ENCODE measurements at regions not wholly inside any gene's neighbourhood (a gene's known extent, or its start where the extent isn't known, plus 50 kb on each side); places are given as distances from the start of the nearest gene placed in this dataset.

- TF ChIP-seq, protein P1, sequence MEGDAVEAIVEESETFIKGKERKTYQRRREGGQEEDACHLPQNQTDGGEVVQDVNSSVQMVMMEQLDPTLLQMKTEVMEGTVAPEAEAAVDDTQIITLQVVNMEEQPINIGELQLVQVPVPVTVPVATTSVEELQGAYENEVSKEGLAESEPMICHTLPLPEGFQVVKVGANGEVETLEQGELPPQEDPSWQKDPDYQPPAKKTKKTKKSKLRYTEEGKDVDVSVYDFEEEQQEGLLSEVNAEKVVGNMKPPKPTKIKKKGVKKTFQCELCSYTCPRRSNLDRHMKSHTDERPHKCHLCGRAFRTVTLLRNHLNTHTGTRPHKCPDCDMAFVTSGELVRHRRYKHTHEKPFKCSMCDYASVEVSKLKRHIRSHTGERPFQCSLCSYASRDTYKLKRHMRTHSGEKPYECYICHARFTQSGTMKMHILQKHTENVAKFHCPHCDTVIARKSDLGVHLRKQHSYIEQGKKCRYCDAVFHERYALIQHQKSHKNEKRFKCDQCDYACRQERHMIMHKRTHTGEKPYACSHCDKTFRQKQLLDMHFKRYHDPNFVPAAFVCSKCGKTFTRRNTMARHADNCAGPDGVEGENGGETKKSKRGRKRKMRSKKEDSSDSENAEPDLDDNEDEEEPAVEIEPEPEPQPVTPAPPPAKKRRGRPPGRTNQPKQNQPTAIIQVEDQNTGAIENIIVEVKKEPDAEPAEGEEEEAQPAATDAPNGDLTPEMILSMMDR (conservative IDR thresholded peaks at IDR 0.05; ENCODE audit: low read depth, low read length) = no peak
- DNase-seq (ENCODE audit: low read depth) = no peak
These were observed 1259.8 kb downstream of the PCDH7 start for GRCh38 chr4:31979988-31980387.

GRCh38 chr4:31983246-31983645, 1263.1 kb downstream of the PCDH7 start:
- H3K4me3 ChIP-seq (ENCODE audit: low read length) = no peak overlapping the region
- DNase-seq (ENCODE audit: low read depth) = no peak
- TF ChIP-seq, protein P1 (conservative IDR thresholded peaks at IDR 0.05; ENCODE audit: low read depth, low read length) = no peak

More at GRCh38 chr4:31979988-31980387, 1259.8 kb downstream of the PCDH7 start:
- no peak overlapping the region for H3K4me3 ChIP-seq (ENCODE audit: low read length)

GRCh38 chr4:31983677-31984076, 1263.5 kb downstream of the PCDH7 start:
- TF ChIP-seq, protein P1 (conservative IDR thresholded peaks at IDR 0.05; ENCODE audit: low read depth, low read length) = no peak
- no peak overlapping the region for H3K4me3 ChIP-seq (ENCODE audit: low read length)
- DNase-seq (ENCODE audit: low read depth) = no peak

GRCh38 chr4:31984872-31985271, 1264.7 kb downstream of the PCDH7 start:
- DNase-seq (ENCODE audit: low read depth) = no peak

DNA sequence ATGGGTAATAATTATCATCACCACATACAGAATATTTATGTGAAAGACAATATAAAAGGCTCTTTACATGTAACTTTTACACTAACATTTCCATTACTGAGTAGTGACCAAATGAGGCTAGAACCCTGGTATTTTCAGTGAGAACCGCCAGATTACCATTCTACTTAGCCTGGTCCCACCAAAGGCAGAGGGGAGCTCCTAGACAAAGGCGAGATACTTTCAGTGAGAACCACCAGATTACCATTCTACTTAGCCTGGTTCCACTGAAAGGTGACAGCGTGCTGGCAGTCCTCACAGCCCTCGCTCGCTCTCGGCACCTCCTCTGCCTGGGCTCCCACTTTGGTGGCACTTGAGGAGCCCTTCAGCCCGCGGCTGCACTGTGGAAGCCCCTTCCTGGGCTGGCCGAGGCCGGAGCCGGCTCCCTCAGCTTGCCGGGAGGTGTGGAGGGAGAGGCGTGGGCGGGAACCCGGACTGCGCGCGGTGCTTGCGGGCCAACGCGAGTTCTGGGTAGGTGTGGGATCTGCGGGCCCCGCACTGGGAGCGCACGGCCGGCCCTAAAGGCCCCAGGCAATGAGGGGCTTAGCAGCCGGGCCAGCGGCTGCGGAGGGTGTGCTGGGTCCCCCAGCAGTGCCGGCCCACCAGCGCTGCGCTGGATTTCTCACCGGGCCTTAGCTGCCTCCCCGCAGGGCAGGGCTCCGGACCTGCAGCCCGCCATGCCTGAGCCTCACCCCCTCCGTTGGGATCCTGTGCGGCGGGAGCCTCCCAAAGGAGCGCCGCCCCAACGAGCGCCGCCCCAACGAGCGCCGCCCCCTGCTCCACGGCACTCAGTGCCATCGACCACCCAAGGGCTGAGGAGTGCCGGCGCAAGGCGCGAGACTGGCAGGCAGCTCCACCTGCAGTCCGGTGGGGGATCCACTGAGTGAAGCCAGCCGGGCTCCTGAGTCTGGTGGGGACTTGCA, 1276.1 kb downstream of the PCDH7 start:
- TF ChIP-seq, protein P1 (conservative IDR thresholded peaks at IDR 0.05; ENCODE audit: low read depth, low read length) = no peak
- no peak overlapping the region for H3K4me3 ChIP-seq (ENCODE audit: low read length)
- no peak for DNase-seq (ENCODE audit: low read depth)

More at GRCh38 chr4:31984872-31985271, 1264.7 kb downstream of the PCDH7 start:
- H3K4me3 ChIP-seq (ENCODE audit: low read length) = no peak overlapping the region
- TF ChIP-seq, protein P1 (conservative IDR thresholded peaks at IDR 0.05; ENCODE audit: low read depth, low read length) = no peak

DNA sequence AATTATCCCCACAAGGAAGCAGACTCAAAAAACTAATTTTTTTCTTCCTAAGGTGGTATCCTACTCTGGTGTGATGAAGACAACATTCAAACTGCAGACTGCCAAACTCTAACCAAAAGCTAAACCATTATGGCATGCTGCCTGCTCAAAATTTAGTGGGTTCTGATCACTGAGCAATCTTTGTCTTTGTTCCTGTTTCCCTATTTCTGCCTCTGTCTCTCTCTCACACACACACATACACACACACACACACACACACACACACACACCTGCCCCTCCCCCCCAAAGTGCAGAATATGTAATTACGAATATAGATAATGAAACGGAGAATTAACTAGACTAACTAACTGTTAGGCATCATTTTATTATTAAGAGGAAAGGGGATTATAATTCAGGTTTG, 1278.6 kb downstream of the PCDH7 start:
- H3K4me3 ChIP-seq (ENCODE audit: low read length) = no peak overlapping the region
- DNase-seq (ENCODE audit: low read depth) = no peak
- TF ChIP-seq, protein P1 (conservative IDR thresholded peaks at IDR 0.05; ENCODE audit: low read depth, low read length) = no peak

GRCh38 chr4:31999848-32000247, 1279.7 kb downstream of the PCDH7 start:
- DNase-seq (ENCODE audit: low read depth) = no peak
- TF ChIP-seq, protein P1 (conservative IDR thresholded peaks at IDR 0.05; ENCODE audit: low read depth, low read length) = no peak
- H3K4me3 ChIP-seq (ENCODE audit: low read length) = no peak overlapping the region

Measured in retinal pigment epithelial cell (primary cell).